ENCODE measurements at regions not wholly inside any gene's neighbourhood (a gene's known extent, or its start where the extent isn't known, plus 50 kb on each side); places are given as distances from the start of the nearest gene placed in this dataset.
"Not testable (repeated sequence)": the region's sequence is repeated elsewhere in the genome, so short reads cannot be mapped to it uniquely, and the experiment has no call there.

- DNase-seq (ENCODE audit: extremely low read depth in 1 of 11, low read depth in 9 of 11, low spot score in 4 of 11), result not testable (repeated sequence)
These were observed 356.7 kb upstream of the TFPI start for GRCh38 chr2:187910922-187911321.

- DNase-seq (ENCODE audit: extremely low read depth in 1 of 11, low read depth in 9 of 11, low spot score in 4 of 11), result no peak
These were observed 358.7 kb upstream of the TFPI start for GRCh38 chr2:187912950-187913349.

GRCh38 chr2:187915810-187916209 lies 361.6 kb upstream of the TFPI start:
- no peak for DNase-seq (ENCODE audit: extremely low read depth in 1 of 11, low read depth in 9 of 11, low spot score in 4 of 11)

- no peak for DNase-seq (ENCODE audit: extremely low read depth in 1 of 11, low read depth in 9 of 11, low spot score in 4 of 11)
These were observed 362.6 kb upstream of the TFPI start for GRCh38 chr2:187916799-187917198.

- no peak for DNase-seq (ENCODE audit: extremely low read depth in 1 of 11, low read depth in 9 of 11, low spot score in 4 of 11)
These were observed 363.3 kb upstream of the TFPI start for GRCh38 chr2:187917535-187917934.

GRCh38 chr2:187918996-187919821 lies 365.0 kb upstream of the TFPI start:
- DNase-seq (ENCODE audit: extremely low read depth in 1 of 11, low read depth in 9 of 11, low spot score in 4 of 11), result no peak

GRCh38 chr2:187920511-187920910 lies 366.3 kb upstream of the TFPI start:
- no peak for DNase-seq (ENCODE audit: extremely low read depth in 1 of 11, low read depth in 9 of 11, low spot score in 4 of 11)

GRCh38 chr2:187922846-187923245 lies 368.6 kb upstream of the TFPI start:
- peak; percentile 36 to 70 (median 49) for DNase-seq (ENCODE audit: extremely low read depth in 1 of 11, low read depth in 9 of 11, low spot score in 4 of 11)

GRCh38 chr2:187924293-187924692 lies 367.4 kb upstream of the GULP1 start:
- no peak for DNase-seq (ENCODE audit: extremely low read depth in 1 of 11, low read depth in 9 of 11, low spot score in 4 of 11)

GRCh38 chr2:187934236-187934635 lies 357.4 kb upstream of the GULP1 start:
- no peak for DNase-seq (ENCODE audit: extremely low read depth in 1 of 11, low read depth in 9 of 11, low spot score in 4 of 11)

- no peak for DNase-seq (ENCODE audit: extremely low read depth in 1 of 11, low read depth in 9 of 11, low spot score in 4 of 11)
These were observed 357.0 kb upstream of the GULP1 start for GRCh38 chr2:187934692-187935091.

- DNase-seq (ENCODE audit: extremely low read depth in 1 of 11, low read depth in 9 of 11, low spot score in 4 of 11), result no peak
These were observed 356.5 kb upstream of the GULP1 start for GRCh38 chr2:187935126-187935525.

- DNase-seq (ENCODE audit: extremely low read depth in 1 of 11, low read depth in 9 of 11, low spot score in 4 of 11), result no peak
These were observed 355.4 kb upstream of the GULP1 start for GRCh38 chr2:187936228-187936627.

GRCh38 chr2:187939180-187939579 lies 352.5 kb upstream of the GULP1 start:
- DNase-seq (ENCODE audit: extremely low read depth in 1 of 11, low read depth in 9 of 11, low spot score in 4 of 11), result no peak

- DNase-seq (ENCODE audit: extremely low read depth in 1 of 11, low read depth in 9 of 11, low spot score in 4 of 11), result no peak
These were observed 348.8 kb upstream of the GULP1 start for GRCh38 chr2:187942876-187943275.

GRCh38 chr2:187943772-187944369 lies 347.8 kb upstream of the GULP1 start:
- DNase-seq (ENCODE audit: extremely low read depth in 1 of 11, low read depth in 9 of 11, low spot score in 4 of 11), result no peak

GRCh38 chr2:187949859-187950258 lies 341.8 kb upstream of the GULP1 start:
- DNase-seq (ENCODE audit: extremely low read depth in 1 of 11, low read depth in 9 of 11, low spot score in 4 of 11), result no peak

GRCh38 chr2:187951470-187952218 lies 340.0 kb upstream of the GULP1 start:
- no peak for DNase-seq (ENCODE audit: extremely low read depth in 1 of 11, low read depth in 9 of 11, low spot score in 4 of 11)

GRCh38 chr2:187956906-187957534 lies 334.7 kb upstream of the GULP1 start:
- peak in 5 of 11 donors; percentile 1 to 20 (median 6) for DNase-seq (ENCODE audit: extremely low read depth in 1 of 11, low read depth in 9 of 11, low spot score in 4 of 11)

GRCh38 chr2:187959821-187960220 lies 331.9 kb upstream of the GULP1 start:
- no peak for DNase-seq (ENCODE audit: extremely low read depth in 1 of 11, low read depth in 9 of 11, low spot score in 4 of 11)
